ENCODE measurements at regions not wholly inside any gene's neighbourhood (a gene's known extent, or its start where the extent isn't known, plus 50 kb on each side); places are given as distances from the start of the nearest gene placed in this dataset.
"Not testable (repeated sequence)": the region's sequence is repeated elsewhere in the genome, so short reads cannot be mapped to it uniquely, and the experiment has no call there.

DNA sequence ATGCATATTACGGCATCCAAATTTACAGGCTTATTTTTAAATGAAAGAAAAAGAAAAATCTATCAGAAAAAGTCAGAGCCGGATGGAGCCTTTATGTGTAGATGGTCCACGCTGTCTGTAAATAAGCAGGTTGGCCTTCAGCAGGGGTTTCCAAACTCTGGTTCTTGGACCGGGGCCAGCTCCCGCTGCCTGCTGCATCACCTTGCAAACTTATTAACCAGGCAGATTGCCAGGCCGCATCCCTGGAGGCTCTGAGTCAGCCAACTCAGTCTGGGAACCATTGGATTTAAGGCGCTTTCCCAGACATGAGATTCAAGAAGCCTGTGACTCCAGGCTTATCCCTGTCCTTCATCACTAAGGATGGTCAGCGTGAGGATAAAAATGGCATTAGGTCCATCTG is 212.4 kb downstream of the OPA1 start:
- no peak for DNase-seq

DNA sequence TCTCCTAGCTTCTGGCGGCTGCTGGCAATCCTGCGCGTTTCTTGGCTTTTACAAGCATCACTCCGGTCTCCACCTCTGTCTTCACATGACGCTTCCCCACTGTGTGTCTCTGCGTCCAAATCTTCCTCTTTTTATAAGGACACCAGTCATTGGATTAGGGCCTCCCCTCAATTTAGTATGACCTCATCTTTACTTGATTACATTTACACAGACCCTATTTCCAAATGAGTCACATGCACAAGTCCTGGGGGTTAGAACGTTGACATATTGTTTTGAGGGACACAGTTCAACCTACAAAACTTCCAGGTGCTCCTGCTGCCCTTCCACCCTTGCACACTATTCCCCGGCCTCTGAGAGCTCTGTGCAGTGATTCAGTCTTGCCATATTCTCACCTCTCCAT is 215.3 kb downstream of the OPA1 start:
- DNase-seq = no peak

GRCh38 chr3:193809106-193809505 is 216.1 kb downstream of the OPA1 start:
- no peak for DNase-seq

- DNase-seq = no peak
Observed at GRCh38 chr3:193812078-193812725, 219.2 kb downstream of the OPA1 start.

DNA sequence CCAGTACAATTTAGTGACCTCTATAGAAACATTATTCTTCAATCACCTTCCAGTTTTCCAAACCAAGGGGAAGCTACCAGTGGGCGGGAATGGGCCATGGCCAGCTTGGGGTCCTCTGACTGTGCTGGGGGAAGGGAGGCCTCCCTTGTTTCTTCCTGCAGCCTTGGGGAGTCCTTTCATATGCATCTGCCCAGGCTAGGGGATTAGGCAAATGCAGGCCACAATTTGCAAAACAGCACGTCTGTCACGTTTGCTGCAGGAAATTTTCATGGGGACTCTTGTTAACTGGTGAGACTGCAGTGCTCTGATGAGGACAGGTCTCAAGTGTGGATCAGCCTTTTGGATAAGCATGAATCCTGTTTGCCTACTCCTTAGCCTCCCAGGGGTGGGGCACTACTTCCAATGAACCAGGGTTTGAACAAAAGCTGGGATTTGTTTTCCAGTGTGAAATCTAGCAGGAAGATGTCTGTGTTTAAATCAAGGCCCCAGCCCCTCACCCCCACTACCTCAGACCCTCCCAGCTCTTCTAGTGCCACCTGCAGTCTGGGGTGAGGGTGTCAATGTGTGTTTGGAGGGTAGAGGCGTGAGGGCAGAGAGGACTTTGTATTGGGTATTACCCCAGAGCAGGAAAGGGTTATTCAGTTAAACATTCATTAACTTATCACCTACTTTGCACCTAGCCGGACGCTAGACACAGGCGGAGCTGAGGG is 219.9 kb downstream of the OPA1 start:
- no peak for DNase-seq

GRCh38 chr3:193813501-193813830 is 220.5 kb downstream of the OPA1 start:
- DNase-seq = no peak

GRCh38 chr3:193814166-193814892 is 221.3 kb downstream of the OPA1 start:
- no peak for DNase-seq

- no peak for DNase-seq
Observed at GRCh38 chr3:193815246-193816027, 222.4 kb downstream of the OPA1 start.

DNA sequence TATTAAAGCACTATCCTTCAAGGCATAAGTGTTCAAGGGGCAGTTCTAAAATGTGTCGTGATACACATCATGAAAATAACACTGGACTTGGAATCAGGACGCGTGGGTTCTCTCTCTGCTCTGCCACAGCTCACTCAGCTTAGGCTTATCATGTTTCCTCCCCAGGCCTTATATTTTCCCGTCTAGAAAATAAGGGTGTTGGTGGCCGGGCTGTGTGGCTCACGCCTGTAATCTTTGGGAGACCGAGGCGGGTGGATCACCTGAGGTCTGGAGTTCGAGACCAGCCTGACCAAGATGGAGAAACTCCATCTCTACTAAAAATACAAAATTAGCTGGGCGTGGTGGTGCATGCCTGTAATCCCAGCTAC is 223.0 kb downstream of the OPA1 start:
- DNase-seq = no peak

DNA sequence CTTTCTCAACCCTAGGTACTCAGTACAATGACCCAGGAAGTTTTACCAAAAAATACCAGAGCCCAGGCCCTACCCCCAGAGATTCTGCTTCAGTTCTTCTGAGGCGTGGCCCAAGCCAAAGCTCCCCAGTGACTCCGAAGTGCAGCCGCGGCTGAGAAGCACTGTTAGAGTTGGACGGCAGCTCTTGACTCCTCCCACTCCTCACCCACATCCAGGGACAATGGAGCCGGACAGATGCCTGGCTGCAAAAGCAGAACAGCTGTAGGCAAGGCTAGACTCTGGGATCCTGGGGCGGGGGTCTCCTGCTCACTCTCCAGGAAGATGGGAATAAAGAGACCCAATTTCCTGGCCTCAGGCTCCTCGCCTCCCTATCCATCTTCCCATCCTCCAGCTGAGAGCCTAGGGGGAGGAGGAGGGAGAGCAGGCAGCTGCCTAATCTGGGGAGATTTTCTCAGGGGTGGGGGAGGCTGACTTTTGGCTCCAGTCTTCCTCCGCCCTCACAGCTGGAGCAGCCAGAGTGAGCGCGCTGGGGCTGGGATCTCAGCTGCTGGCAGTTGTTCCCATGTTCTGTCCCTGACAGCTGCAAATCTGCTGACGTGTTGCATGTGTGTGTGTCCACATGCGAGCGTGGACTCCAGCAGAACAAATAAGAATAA is 223.8 kb downstream of the OPA1 start:
- no peak for DNase-seq

DNA sequence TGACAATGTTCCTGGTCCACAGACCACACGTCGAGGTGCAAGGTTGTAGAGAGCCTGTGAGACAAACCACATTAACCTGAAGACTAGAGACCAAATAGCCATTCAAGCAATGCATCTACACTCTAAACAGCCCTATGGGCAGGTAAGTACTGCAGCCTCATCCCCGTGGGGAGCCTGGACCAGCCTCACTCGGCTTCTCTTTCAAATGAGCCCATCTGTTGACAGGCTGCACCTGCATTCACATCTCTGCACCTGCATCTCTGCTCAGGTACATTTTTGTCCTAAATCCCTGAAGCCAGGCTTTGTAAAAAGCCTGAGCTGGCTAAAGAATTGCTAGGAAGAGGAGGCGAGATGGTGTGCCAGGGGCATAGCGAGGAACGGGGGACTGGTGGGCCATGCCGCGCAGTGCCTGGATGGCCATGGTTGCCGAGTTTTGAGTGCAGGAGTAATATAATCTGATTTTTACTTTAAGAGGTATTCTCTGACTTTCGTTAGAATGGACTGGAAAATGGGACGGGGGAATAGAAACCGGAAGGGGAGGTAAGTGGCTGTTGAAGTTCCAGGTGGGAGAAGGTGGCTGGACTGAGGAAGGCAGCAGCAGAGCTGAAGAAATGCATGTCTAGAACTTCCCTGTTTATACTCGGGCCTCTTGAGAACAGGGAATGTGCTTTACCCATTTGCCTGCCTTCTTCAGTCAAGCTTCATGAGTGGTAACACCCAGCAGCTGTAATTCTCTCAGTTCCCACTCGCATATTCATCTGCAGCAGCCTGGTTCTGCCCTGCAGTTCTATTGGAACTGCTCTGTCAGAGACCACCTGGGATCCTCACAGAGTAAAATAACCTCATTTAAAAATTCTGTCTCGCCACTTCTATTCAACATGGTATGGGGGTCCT is 226.4 kb downstream of the OPA1 start:
- DNase-seq = no peak

GRCh38 chr3:193821151-193821668 is 228.2 kb downstream of the OPA1 start:
- DNase-seq = no peak

- no peak for DNase-seq
Observed at GRCh38 chr3:193822492-193823212, 229.6 kb downstream of the OPA1 start.

GRCh38 chr3:193823213-193823605 is 230.2 kb downstream of the OPA1 start:
- DNase-seq = not testable (repeated sequence)

- DNase-seq = no peak
Observed at GRCh38 chr3:193824365-193824764, 231.4 kb downstream of the OPA1 start.

DNA sequence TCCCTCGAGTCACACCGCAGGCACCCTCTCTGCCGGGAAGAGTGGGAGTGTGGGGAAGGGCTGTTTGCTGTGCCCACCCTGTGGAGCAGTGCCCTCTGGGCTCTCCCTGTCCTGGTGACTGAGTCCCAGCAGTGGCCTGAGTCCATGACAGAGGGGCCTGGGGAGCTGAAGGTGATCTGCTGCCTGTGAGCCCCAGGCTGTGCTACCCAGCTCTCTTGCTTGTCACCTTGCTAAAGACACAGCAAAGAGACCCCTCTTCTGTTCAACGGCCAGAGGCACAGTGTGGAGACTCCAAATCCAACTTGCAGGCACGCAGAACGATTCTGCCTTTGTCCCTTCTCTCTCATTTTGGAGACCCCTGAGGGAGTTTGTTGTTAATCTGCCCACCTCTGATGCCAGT is 232.6 kb downstream of the OPA1 start:
- DNase-seq = no peak

DNA sequence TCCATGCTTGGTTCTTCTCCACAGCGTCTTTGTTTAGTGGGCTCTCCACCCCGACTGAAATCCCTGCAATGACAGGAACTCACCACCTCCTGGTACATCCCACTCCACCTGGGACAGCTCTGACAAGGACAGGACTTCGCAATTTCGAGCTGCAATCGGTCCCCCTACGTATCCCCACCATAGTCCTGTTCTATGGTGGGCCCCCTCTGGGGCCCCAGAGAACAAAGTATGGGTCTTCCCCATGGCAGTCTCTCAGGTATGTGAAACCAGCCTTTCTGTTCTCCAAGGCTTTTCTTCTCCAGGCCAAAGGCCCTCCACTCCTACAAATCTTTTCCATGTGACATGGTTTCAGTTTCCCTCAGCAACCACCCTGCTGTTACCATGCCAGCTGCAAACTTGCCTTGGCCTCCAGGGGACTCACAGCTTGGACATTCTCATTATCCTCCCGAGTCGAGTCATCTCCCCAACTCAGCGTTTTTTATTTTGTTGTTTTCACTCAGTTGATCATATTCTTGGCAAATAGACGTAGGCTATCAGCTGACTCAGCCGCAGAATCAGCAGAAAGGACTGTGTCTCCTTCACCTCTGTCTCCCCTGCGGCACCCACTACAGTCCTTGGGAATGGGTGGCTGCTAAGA is 233.3 kb downstream of the OPA1 start:
- DNase-seq = no peak

DNA sequence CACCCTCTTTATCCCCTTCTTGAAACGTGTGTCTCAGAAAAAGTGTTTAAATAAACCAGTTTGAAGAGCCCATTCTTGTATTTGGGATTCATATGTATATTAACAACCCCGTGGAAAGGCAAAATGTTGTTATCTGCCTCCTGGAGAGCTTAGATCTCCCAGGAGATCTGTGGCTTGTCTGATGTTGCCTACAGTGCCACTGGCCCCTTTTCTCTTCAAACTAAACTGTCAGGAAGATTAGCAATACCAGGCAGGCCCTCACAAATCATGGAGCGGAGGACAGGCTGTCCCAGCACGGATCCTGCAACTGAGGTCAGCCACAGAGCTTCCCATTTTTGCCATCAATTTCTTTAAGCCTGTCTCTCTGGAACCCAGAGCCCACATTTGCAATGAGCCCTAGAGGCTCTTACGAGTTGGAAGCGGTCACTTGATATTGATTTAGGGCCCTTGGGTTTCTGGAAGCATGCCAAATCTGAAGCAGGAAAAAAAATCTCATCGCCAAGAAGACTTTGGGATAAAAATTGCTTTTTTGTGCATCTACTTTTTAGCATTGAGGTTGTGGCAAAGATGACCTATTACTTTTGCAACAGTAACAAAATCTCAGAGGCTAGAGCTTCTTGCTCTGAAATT is 234.1 kb downstream of the OPA1 start:
- no peak for DNase-seq

GRCh38 chr3:193827871-193828270 is 234.9 kb downstream of the OPA1 start:
- DNase-seq = no peak

DNA sequence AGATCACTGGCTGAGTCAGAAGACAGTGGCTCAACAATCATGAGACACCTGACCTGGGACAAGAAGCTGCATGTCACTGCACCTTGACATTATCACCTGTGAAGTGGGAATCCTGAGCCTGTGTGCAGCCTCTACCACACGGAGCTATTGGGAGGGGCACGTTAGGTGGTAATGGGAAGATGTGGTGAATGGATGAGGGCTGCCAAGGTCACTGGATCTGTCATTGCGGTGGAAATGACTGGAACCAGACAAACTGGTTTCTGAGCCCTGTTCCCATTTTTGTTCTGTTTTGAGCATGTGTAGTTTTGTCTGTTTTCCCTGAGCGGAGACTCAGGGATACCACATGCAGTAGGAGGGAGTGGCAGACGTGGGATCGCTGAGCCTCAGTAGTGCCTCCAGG is 235.5 kb downstream of the OPA1 start:
- DNase-seq = no peak
